ENCODE measurements at regions not wholly inside any gene's neighbourhood (a gene's known extent, or its start where the extent isn't known, plus 50 kb on each side); places are given as distances from the start of the nearest gene placed in this dataset.

GRCh38 chr2:220148471-220149248 is 521.2 kb downstream of the SLC4A3 start:
- no peak for DNase-seq (ENCODE audit: low read depth in 4 of 4, low spot score in 3 of 4)

DNA sequence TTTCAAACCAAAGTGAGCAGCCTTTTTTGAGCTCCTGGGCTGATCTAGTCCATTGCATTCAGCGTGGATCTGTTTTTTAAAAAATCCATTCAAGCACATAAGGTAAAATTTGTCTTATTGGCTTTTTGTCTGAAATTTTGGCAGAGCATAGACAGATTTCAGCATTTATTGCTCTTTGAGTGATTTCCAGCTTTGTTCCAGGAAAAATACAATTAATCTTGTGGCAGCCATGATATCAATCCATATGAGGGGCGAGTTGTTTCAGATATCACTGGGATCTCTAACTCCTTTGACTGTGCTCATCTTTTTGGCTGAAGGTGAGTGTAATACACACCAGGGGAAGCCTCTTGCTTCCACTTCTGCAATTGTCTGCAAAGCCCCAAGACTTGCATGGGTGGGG is 523.9 kb downstream of the SLC4A3 start:
- DNase-seq (ENCODE audit: low read depth in 4 of 4, low spot score in 3 of 4) = no peak

DNA sequence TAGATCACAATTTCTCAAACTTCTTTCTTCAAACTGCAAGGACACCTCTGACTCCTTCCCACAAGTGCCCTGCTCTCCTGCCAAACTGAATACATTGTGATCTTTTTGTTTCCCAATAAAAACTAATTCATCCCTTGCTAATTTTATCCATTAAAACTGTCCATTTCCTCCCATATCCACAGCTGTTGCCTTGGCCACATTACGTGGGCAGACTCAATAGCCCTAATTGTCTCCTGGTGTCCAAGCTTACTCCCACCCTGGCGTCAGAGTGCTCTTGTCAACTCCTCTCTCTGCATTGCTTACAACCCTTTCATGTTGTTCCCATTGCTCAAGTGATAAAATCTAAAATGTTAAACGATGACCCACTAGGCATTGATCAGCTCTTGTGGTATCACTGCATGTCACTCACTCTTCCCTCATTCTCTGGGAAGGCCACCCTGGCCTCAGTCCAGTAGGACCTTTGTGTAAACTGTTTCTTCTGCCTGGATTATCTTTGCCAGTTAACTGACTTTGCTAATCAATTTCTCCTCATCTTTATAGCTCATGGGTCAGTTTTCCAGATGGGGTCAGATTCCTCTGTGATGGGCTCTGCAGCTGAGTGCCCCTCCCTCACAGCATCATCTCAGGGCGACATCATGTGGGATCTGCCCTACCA is 525.0 kb downstream of the SLC4A3 start:
- no peak for DNase-seq (ENCODE audit: low read depth in 4 of 4, low spot score in 3 of 4)

- DNase-seq (ENCODE audit: low read depth in 4 of 4, low spot score in 3 of 4) = no peak
Measured at GRCh38 chr2:220153118-220153517, 525.7 kb downstream of the SLC4A3 start.

- no peak for DNase-seq (ENCODE audit: low read depth in 4 of 4, low spot score in 3 of 4)
Measured at GRCh38 chr2:220154304-220154703, 526.9 kb downstream of the SLC4A3 start.

DNA sequence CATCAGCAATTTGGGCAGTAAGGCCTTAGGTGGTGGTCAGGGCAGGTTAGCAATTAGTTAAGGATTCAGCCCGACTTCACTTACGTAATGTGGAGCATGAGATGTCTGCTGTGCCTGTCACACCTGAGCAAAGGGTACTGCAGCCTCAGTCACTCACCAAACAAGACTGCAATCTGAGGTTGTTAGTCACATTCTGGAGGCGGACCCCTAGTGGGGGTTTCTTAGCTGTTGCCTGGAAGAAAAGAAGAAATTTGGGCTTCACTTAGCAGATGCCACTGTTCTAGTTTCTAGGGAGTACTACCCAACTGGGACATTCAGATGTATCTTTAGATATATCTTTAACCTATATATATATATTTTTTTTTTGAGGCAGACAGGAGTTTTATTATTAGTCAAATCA is 529.9 kb downstream of the SLC4A3 start:
- no peak for DNase-seq (ENCODE audit: low read depth in 4 of 4, low spot score in 3 of 4)

GRCh38 chr2:220159738-220160137 is 532.3 kb downstream of the SLC4A3 start:
- no peak for DNase-seq (ENCODE audit: low read depth in 4 of 4, low spot score in 3 of 4)

DNA sequence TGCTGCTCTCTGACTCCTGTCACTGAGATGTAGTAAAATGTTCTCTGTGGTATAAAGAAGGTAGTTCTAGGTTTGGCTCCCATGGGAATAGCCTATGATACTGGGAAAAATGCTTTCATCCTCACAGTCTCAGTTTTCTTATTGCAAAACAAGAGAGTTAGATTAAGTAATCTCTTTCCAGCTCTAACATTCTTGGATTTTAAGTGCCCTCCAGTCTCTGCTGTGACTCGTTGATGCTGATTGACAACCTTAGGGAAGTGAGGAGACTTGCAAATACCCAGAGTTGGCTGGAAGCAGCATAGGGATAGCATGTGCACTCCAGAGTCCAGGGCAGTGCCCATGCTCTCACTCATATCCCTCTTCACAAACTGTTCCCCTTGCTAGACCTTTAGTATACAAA is 534.9 kb downstream of the SLC4A3 start:
- no peak for DNase-seq (ENCODE audit: low read depth in 4 of 4, low spot score in 3 of 4)

DNA sequence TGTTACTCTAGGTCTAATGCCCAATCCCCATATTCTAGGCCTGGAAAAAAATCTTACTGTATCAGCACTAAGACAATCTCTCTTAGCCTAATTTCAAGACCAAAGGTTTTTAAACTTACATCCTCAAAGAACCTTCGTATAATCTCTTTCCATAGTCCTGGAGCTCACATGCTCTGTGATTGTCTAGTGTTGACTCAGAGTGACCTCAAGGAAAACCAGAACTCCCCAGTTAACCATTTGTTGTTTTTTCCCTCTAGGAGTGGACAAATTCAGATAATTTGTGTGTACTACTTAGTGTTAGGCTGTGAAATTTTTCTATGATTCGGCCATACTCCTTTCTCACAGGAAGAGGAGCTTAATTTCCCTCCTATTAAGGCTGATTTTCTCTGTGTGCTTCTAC is 536.1 kb downstream of the SLC4A3 start:
- no peak for DNase-seq (ENCODE audit: low read depth in 4 of 4, low spot score in 3 of 4)

- DNase-seq (ENCODE audit: low read depth in 4 of 4, low spot score in 3 of 4) = no peak
Measured at GRCh38 chr2:220165401-220165800, 538.0 kb downstream of the SLC4A3 start.

DNA sequence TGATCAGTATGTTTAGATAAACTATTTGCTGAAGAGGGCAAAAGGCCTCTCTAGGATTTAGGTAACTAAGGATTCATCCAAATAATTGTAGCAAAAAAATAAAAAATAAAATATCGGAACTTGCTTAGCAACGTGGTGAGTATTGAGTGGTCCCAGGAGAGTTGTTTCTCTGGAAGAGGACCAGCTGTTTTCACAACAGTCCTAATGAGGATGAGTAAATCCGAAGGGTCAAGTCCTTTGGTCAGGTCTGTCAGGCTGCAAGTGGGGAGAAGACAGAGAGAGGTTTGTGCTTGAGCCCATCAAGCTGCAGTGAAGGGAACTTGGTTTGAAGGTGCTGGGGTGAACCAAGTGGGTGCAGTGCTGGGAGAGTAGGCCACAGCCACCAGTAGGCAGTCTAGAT is 539.2 kb downstream of the SLC4A3 start:
- DNase-seq (ENCODE audit: low read depth in 4 of 4, low spot score in 3 of 4) = no peak

GRCh38 chr2:220167956-220168355 is 540.5 kb downstream of the SLC4A3 start:
- no peak for DNase-seq (ENCODE audit: low read depth in 4 of 4, low spot score in 3 of 4)

DNA sequence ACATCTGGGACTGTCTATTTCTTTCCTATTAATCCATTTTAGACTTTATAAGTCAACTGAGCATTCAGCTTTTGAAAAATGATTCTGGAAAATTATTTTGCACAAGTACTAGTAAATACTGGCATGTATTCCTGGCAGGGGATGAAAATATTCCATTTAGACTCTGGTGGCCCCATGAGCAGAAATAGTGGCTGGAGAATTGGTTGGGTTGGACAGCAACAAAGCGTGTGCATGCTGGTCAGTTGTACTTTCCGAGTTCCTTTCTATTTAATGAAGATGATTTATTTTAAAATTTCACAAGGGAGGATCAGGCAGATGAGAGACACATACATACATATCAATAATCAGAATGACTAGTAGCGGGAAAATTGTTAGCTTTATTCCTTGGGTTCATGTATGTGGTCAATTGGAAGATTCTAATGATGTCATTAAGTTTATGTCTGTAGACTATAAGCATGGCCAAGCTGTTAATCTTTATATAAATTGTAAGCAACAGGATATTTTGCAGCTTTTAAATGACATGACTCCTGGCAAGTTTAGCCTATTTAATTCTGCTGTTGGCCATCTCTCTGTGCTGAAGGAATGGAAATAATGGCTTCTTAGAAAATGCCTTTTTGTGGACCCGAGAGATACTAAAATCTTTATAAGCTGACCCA is 541.6 kb downstream of the SLC4A3 start:
- no peak for DNase-seq (ENCODE audit: low read depth in 4 of 4, low spot score in 3 of 4)

GRCh38 chr2:220174826-220175225 is 547.4 kb downstream of the SLC4A3 start:
- DNase-seq (ENCODE audit: low read depth in 4 of 4, low spot score in 3 of 4) = no peak

DNA sequence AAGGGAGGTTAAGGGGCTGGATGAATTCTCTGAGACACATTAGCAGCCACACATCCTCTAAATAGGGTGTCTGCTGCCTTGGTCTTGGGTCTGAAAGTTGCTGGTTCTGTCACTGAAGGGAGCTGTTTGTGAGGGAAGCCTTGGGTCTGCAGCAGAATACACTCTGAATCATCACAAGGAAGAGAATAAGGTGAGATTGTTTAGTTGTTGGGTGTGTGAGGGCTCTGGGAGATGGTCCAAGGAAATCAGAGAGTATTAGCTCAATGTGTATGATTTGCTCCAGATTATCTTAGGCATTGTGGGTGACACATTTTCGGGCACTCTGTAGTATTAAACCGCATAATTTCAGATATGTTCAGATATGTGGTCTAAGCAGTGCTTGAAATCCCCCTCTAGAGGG is 548.5 kb downstream of the SLC4A3 start:
- no peak for DNase-seq (ENCODE audit: low read depth in 4 of 4, low spot score in 3 of 4)

DNA sequence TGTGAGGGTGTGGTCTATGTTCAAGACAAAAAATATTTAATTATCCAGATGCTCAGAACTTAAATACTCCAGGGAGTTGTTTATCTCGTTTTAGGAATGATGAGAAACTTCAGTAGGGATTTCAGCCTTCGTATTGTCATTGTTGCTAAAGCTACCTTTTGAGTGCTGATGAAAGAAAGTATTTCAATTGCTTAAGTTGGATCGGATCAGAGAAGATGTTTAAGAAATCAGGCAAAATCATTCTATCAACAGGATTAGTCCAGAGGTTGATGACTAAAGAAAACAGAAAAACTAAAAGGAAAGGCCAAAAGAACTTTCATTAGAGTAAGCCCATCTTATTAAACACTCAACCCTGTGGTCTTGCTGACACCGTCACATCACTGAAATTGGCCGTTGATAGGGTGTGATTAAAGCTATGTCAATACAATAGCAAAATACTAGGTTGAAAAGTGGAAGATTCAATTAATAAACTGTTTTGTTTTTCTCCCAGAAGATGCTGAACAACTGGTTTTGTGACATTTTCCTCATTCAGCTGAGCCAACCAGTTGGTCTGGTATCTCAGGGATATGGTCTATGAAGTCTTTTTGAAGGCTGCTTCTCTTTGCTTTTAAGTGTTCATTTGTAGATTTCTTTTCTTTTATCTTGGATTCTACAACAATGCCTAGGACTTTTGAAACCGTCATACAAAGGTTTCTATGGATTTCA is 551.7 kb downstream of the SLC4A3 start:
- DNase-seq (ENCODE audit: low read depth in 4 of 4, low spot score in 3 of 4) = no peak

DNA sequence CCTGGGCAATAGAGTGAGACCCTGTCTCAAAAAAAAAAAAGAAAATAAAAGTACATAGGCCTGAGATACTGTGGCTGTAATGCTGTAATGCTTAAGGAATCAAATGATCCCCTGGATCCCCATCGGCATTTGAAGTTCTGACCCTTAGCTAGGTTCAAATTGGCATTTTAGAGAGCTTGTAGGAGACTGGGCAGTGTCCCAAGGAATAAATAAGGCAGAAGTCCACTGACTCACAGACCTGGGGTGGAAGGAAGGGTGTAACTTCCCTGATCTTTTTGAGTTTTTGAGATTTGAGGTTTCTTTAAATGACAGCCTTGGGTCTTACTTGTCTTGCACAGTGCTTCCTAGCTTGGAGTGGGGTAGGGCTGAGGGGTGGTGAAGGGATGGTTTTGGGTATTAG is 553.7 kb downstream of the SLC4A3 start:
- no peak for DNase-seq (ENCODE audit: low read depth in 4 of 4, low spot score in 3 of 4)

GRCh38 chr2:220182790-220183189 is 555.4 kb downstream of the SLC4A3 start:
- no peak for DNase-seq (ENCODE audit: low read depth in 4 of 4, low spot score in 3 of 4)

- no peak for DNase-seq (ENCODE audit: low read depth in 4 of 4, low spot score in 3 of 4)
Measured at GRCh38 chr2:220185766-220186305, 558.4 kb downstream of the SLC4A3 start.

DNA sequence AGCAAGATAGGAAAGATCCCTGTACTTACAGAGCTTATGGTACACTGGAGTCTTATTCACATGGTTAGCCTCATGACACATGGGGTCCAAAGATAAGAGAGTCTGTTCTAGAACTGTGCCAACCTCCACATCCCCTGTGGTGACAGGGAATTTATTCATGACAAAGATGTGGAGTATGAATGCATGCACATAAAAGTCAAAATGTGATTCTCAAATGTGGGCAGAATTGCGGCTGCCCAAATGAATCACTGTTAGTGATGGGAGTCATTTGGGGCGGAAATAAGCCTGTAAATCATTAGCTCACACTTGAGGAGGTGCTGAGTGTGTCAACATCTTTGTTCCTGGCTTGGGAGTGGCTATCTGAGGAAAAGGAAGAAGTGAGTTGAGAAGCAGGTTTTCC is 560.6 kb downstream of the SLC4A3 start:
- no peak for DNase-seq (ENCODE audit: low read depth in 4 of 4, low spot score in 3 of 4)

GRCh38 chr2:220191031-220191430 is 563.6 kb downstream of the SLC4A3 start:
- DNase-seq (ENCODE audit: low read depth in 4 of 4, low spot score in 3 of 4) = no peak

All from right renal pelvis (tissue), 4 donors.